ENCODE measurements at regions not wholly inside any gene's neighbourhood (a gene's known extent, or its start where the extent isn't known, plus 50 kb on each side); places are given as distances from the start of the nearest gene placed in this dataset.

GRCh38 chr5:89173528-89173927 is 290.5 kb upstream of the MEF2C start:
- Histone ChIP-seq H3K27me3 (ENCODE audit: control insufficient read depth in 2 of 2, insufficient read depth in 2 of 2, low read length in 2 of 2) (no peaks in the 10 kb centered on the region), H3K9ac (replicated peaks; ENCODE audit: extremely low read depth, insufficient read depth, low read length) (no peak overlapping the region), H3K9me1 (replicated peaks; ENCODE audit: control insufficient read depth, extremely low read depth, insufficient read depth, low read length) (no peaks in the 10 kb centered on the region), H3K4me2 (ENCODE audit: insufficient read depth, low read length) (no peak overlapping the region), H3K36me3 (ENCODE audit: control insufficient read depth in 2 of 2, extremely low read depth in 1 of 2, insufficient read depth in 2 of 2, low read length in 2 of 2) (no peaks in the 10 kb centered on the region), H3K9me3 (replicated peaks; ENCODE audit: control insufficient read depth, insufficient read depth, low read length) (no peaks in the 10 kb centered on the region), H3K79me2 (ENCODE audit: control insufficient read depth, insufficient read depth, low read length) (no peaks in the 10 kb centered on the region), H4K20me1 (replicated peaks; ENCODE audit: control insufficient read depth, extremely low read depth, insufficient read depth, low read length) (no peaks in the 10 kb centered on the region), H2AFZ (ENCODE audit: low read depth, low read length) (no peak overlapping the region), H3K4me1 (ENCODE audit: control insufficient read depth, extremely low read depth, insufficient read depth, low read length) (no peaks in the 10 kb centered on the region), H3K27ac (ENCODE audit: insufficient read depth, low read depth, low read length) (no peak overlapping the region), H3K4me3 (replicated peaks in 1 of 3; ENCODE audit: insufficient read depth in 1 of 3, low read depth in 1 of 3, low read length in 3 of 3) (no peak overlapping the region)
- BruUV-seq (replicated peaks): no TSS peak
- no peak for FAIRE-seq
- intact Hi-C loops (cut with micrococcal nuclease) (no loop called here), dilution Hi-C loops (cut with MboI; ENCODE audit: extremely low pct_ligation_motif_present, low sequenced_read_pairs) (no loop called here)
- DNase-seq (ENCODE audit: low read depth, low spot score): no peak
- no peak for TF ChIP-seq EZH2 (IDR thresholded peaks at IDR 0.05; ENCODE audit: borderline replicate concordance, low read depth, low read length, severe bottlenecking)
- no peak for TF ChIP-seq MYC (IDR thresholded peaks at IDR 0.05; ENCODE audit: low read depth, low read length)
- TF ChIP-seq POLR2AphosphoS5 (IDR thresholded peaks at IDR 0.05; ENCODE audit: insufficient read depth, low read depth, low read length): no peak
- TF ChIP-seq JUN (IDR thresholded peaks at IDR 0.05; ENCODE audit: borderline replicate concordance, insufficient read depth, insufficient read length, low read depth): no peak
- no peak for TF ChIP-seq FOS (IDR thresholded peaks at IDR 0.05; ENCODE audit: borderline replicate concordance, insufficient read depth, low read length)
- no peak for TF ChIP-seq POLR2A (IDR thresholded peaks at IDR 0.05; ENCODE audit: low read depth, low read length)
- no peak for TF ChIP-seq MAX (IDR thresholded peaks at IDR 0.05; ENCODE audit: insufficient read depth, insufficient read length)
- no peak for TF ChIP-seq GATA2 (IDR thresholded peaks at IDR 0.05; ENCODE audit: insufficient read depth, insufficient read length, low read depth, low read length)
- TF ChIP-seq CTCF (IDR thresholded peaks at IDR 0.05; ENCODE audit: extremely low read depth in 1 of 2, insufficient read depth in 1 of 2, low read depth in 1 of 2, low read length in 2 of 2): no peak
- POLR2A ChIA-PET: no interaction called here
- CTCF ChIA-PET: no interaction called here

All from endothelial cell of umbilical vein (primary cell).